Stimulated activated CD4-positive, alpha-beta T cell treated with anti-CD3 and anti-CD28 coated beads, Interleukin-12 subunit alpha, Interleukin-12 subunit beta, amount 100 ng/mL, for 48 hours (primary cell): ENCODE measurements at regions not wholly inside any gene's neighbourhood (a gene's known extent, or its start where the extent isn't known, plus 50 kb on each side); places are given as distances from the start of the nearest gene placed in this dataset.
"Not testable (repeated sequence)": the region's sequence is repeated elsewhere in the genome, so short reads cannot be mapped to it uniquely, and the experiment has no call there.

Experiments used
- DNase-seq, 3 donors: peaks; one replicate each; pipeline ENCODE4 v3.0.0-alpha.2; 2020; ENCODE audit warnings: low read depth in 2 of 3, low spot score in 1 of 3

- no peak for DNase-seq
These were observed 770.2 kb upstream of the FAM174A start for GRCh38 chr5:99765011-99765410.

- no peak for DNase-seq
These were observed 772.0 kb upstream of the FAM174A start for GRCh38 chr5:99763021-99763774.

GRCh38 chr5:99747342-99747741, 787.8 kb upstream of the FAM174A start:
- DNase-seq, result no peak

GRCh38 chr5:99733146-99733545, 802.0 kb upstream of the FAM174A start:
- not testable (repeated sequence) for DNase-seq

- not testable (repeated sequence) for DNase-seq
These were observed 801.8 kb upstream of the CHD1 start for GRCh38 chr5:99730653-99731052.

GRCh38 chr5:99724732-99725290, 796.0 kb upstream of the CHD1 start:
- DNase-seq, result no peak

GRCh38 chr5:99721506-99721905, 792.7 kb upstream of the CHD1 start:
- DNase-seq, result no peak

GRCh38 chr5:99715921-99716320, 787.1 kb upstream of the CHD1 start:
- no peak for DNase-seq

GRCh38 chr5:99706160-99706559, 777.4 kb upstream of the CHD1 start:
- DNase-seq, result no peak

GRCh38 chr5:99702565-99702964, 773.8 kb upstream of the CHD1 start:
- no peak for DNase-seq

- no peak for DNase-seq
These were observed 766.1 kb upstream of the CHD1 start for GRCh38 chr5:99694884-99695283.

GRCh38 chr5:99686538-99686937, 757.7 kb upstream of the CHD1 start:
- DNase-seq, result no peak

GRCh38 chr5:99675974-99676373, 747.2 kb upstream of the CHD1 start:
- DNase-seq, result no peak

- no peak for DNase-seq
These were observed 745.3 kb upstream of the CHD1 start for GRCh38 chr5:99674101-99674500.

GRCh38 chr5:99664972-99665371, 736.2 kb upstream of the CHD1 start:
- DNase-seq, result no peak

GRCh38 chr5:99651298-99651697, 722.5 kb upstream of the CHD1 start:
- DNase-seq, result no peak

- no peak for DNase-seq
These were observed 717.3 kb upstream of the CHD1 start for GRCh38 chr5:99646011-99646647.

GRCh38 chr5:99644822-99645221, 716.0 kb upstream of the CHD1 start:
- DNase-seq, result no peak

GRCh38 chr5:99640646-99641045, 711.8 kb upstream of the CHD1 start:
- no peak for DNase-seq

- DNase-seq, result no peak
These were observed 711.1 kb upstream of the CHD1 start for GRCh38 chr5:99639905-99640304.

- no peak for DNase-seq
These were observed 707.9 kb upstream of the CHD1 start for GRCh38 chr5:99636663-99637062.
